ENCODE measurements at regions not wholly inside any gene's neighbourhood (a gene's known extent, or its start where the extent isn't known, plus 50 kb on each side); places are given as distances from the start of the nearest gene placed in this dataset.

- H3K4me3 ChIP-seq, result no peak overlapping the region
- no peaks in the 10 kb centered on the region for H3K9me3 ChIP-seq (replicated peaks)
- H3K27me3 ChIP-seq (ENCODE audit: low read depth), result no peaks in the 10 kb centered on the region
- no peaks in the 10 kb centered on the region for H3K4me1 ChIP-seq
- H3K27ac ChIP-seq (replicated peaks), result no peak overlapping the region
- no peaks in the 10 kb centered on the region for H3K36me3 ChIP-seq
- DNase-seq, result no peak
- intact Hi-C loops (cut with micrococcal nuclease), result no loop called here
- TF ChIP-seq, protein P1, sequence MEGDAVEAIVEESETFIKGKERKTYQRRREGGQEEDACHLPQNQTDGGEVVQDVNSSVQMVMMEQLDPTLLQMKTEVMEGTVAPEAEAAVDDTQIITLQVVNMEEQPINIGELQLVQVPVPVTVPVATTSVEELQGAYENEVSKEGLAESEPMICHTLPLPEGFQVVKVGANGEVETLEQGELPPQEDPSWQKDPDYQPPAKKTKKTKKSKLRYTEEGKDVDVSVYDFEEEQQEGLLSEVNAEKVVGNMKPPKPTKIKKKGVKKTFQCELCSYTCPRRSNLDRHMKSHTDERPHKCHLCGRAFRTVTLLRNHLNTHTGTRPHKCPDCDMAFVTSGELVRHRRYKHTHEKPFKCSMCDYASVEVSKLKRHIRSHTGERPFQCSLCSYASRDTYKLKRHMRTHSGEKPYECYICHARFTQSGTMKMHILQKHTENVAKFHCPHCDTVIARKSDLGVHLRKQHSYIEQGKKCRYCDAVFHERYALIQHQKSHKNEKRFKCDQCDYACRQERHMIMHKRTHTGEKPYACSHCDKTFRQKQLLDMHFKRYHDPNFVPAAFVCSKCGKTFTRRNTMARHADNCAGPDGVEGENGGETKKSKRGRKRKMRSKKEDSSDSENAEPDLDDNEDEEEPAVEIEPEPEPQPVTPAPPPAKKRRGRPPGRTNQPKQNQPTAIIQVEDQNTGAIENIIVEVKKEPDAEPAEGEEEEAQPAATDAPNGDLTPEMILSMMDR (IDR thresholded peaks at IDR 0.05; ENCODE audit: borderline replicate concordance), result no peak
Measured at GRCh38 chr9:31840702-31841101, 543.7 kb upstream of the ACO1 start.

DNA sequence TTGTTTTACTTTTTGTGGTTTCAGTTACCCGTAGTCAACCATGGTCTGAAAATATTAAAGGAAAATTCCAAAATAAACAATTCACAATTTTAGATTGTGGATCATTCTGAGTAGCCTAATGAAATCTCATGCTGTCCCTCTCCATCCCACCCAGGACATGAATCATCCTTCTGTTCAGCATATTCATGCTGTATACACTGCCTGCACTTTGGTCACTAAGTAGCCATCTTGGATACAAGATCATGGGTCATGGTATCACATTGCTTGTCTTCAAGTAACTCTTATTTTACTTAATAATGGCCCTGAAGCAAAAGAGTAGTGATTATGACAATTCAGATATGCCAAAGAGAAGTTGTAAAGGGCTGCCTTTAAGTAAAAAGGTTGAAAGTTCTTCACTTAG lies 536.5 kb upstream of the ACO1 start:
- no peaks in the 10 kb centered on the region for H3K4me1 ChIP-seq
- H3K27ac ChIP-seq (replicated peaks), result no peak overlapping the region
- DNase-seq, result no peak
- H3K36me3 ChIP-seq, result no peaks in the 10 kb centered on the region
- H3K9me3 ChIP-seq (replicated peaks), result no peaks in the 10 kb centered on the region
- intact Hi-C loops (cut with micrococcal nuclease), result no loop called here
- no peak overlapping the region for H3K4me3 ChIP-seq
- TF ChIP-seq, protein P1 (IDR thresholded peaks at IDR 0.05; ENCODE audit: borderline replicate concordance), result no peak
- no peaks in the 10 kb centered on the region for H3K27me3 ChIP-seq (ENCODE audit: low read depth)

GRCh38 chr9:31848505-31849285 lies 535.7 kb upstream of the ACO1 start:
- no peak for DNase-seq
- Histone ChIP-seq H3K4me1 (no peaks in the 10 kb centered on the region), H3K36me3 (no peaks in the 10 kb centered on the region), H3K9me3 (replicated peaks) (no peaks in the 10 kb centered on the region), H3K27me3 (ENCODE audit: low read depth) (no peaks in the 10 kb centered on the region), H3K27ac (replicated peaks) (no peak overlapping the region), H3K4me3 (no peak overlapping the region)
- TF ChIP-seq, protein P1 (IDR thresholded peaks at IDR 0.05; ENCODE audit: borderline replicate concordance), result no peak
- intact Hi-C loops (cut with micrococcal nuclease), result no loop called here

- intact Hi-C loops (cut with micrococcal nuclease), result no loop called here
- Histone ChIP-seq H3K27ac (replicated peaks) (no peak overlapping the region), H3K27me3 (ENCODE audit: low read depth) (no peaks in the 10 kb centered on the region), H3K4me3 (no peak overlapping the region), H3K4me1 (no peaks in the 10 kb centered on the region), H3K36me3 (no peaks in the 10 kb centered on the region), H3K9me3 (replicated peaks) (peaks cover 23% of the 10 kb centered on the region)
- DNase-seq, result no peak
- TF ChIP-seq, protein P1 (IDR thresholded peaks at IDR 0.05; ENCODE audit: borderline replicate concordance), result no peak
Measured at GRCh38 chr9:31854187-31854586, 530.3 kb upstream of the ACO1 start.

- no peak overlapping the region for H3K27ac ChIP-seq (replicated peaks)
- no peak overlapping the region for H3K4me3 ChIP-seq
- H3K27me3 ChIP-seq (ENCODE audit: low read depth), result no peaks in the 10 kb centered on the region
- no peaks in the 10 kb centered on the region for H3K36me3 ChIP-seq
- TF ChIP-seq, protein P1 (IDR thresholded peaks at IDR 0.05; ENCODE audit: borderline replicate concordance), result no peak
- no peak for DNase-seq
- H3K9me3 ChIP-seq (replicated peaks), result peaks cover 38% of the 10 kb centered on the region
- intact Hi-C loops (cut with micrococcal nuclease), result no loop called here
- H3K4me1 ChIP-seq, result no peaks in the 10 kb centered on the region
Measured at GRCh38 chr9:31868830-31869229, 515.6 kb upstream of the ACO1 start.

Measured in left ventricle myocardium inferior (tissue), 1 donor.